ENCODE measurements at regions not wholly inside any gene's neighbourhood (a gene's known extent, or its start where the extent isn't known, plus 50 kb on each side); places are given as distances from the start of the nearest gene placed in this dataset.
A peak's percentile ranks its signal among the peaks of the same experiment; 100 is the strongest.

DNA sequence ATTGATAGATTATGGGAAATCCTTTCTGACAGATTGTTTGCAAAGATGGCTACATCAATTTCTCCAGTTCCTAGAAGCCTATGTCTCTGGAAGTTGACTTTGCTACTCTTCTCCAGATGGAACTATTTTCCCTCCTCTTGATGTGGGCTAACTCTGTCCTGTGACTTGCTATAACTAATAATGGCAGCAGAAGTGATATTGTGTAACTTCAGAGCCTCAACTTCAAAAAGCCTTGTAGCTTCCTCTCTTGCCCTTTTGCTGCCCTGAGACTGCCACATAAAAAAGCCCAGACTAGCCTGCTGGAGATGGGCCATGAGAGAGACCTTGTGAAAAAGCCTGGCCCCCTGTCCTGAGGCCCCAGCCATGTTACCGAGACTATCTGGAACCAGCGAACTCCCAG is 210.7 kb upstream of the SLC7A11 start:
- H2AFZ ChIP-seq (ENCODE audit: low read length): no peak overlapping the region
- no peaks in the 10 kb centered on the region for H3K36me3 ChIP-seq (ENCODE audit: insufficient read depth, low read length)
- no peaks in the 10 kb centered on the region for H3K27me3 ChIP-seq (ENCODE audit: insufficient read depth, low read length)
- H3K4me1 ChIP-seq (ENCODE audit: insufficient read depth, low read length): no peaks in the 10 kb centered on the region
- H3K79me2 ChIP-seq (ENCODE audit: insufficient read depth, low read length): no peaks in the 10 kb centered on the region
- H4K20me1 ChIP-seq (ENCODE audit: insufficient read depth, low read length): no peaks in the 10 kb centered on the region
- H3K9me3 ChIP-seq (ENCODE audit: low read depth, low read length): no peaks in the 10 kb centered on the region
- no peak for TF ChIP-seq CTCF (IDR thresholded peaks at IDR 0.05; ENCODE audit: extremely low read depth, low read depth, low read length)
- DNase-seq (ENCODE audit: insufficient read length, low spot score, missing footprints): no peak
- no peak overlapping the region for H3K4me2 ChIP-seq (ENCODE audit: insufficient read depth, low read length)
- no peak overlapping the region for H3K27ac ChIP-seq (ENCODE audit: low read depth, low read length)
- no peak overlapping the region for H3K4me3 ChIP-seq (ENCODE audit: insufficient read depth, low read length)

GRCh38 chr4:138451276-138451663 is 209.1 kb upstream of the SLC7A11 start:
- no peaks in the 10 kb centered on the region for H4K20me1 ChIP-seq (ENCODE audit: insufficient read depth, low read length)
- DNase-seq (ENCODE audit: insufficient read length, low spot score, missing footprints): no peak
- no peaks in the 10 kb centered on the region for H3K36me3 ChIP-seq (ENCODE audit: insufficient read depth, low read length)
- no peaks in the 10 kb centered on the region for H3K79me2 ChIP-seq (ENCODE audit: insufficient read depth, low read length)
- no peak for TF ChIP-seq CTCF (IDR thresholded peaks at IDR 0.05; ENCODE audit: extremely low read depth, low read depth, low read length)
- no peaks in the 10 kb centered on the region for H3K4me1 ChIP-seq (ENCODE audit: insufficient read depth, low read length)
- H3K4me3 ChIP-seq (ENCODE audit: insufficient read depth, low read length): no peak overlapping the region
- H3K4me2 ChIP-seq (ENCODE audit: insufficient read depth, low read length): no peak overlapping the region
- H3K27me3 ChIP-seq (ENCODE audit: insufficient read depth, low read length): no peaks in the 10 kb centered on the region
- no peaks in the 10 kb centered on the region for H3K9me3 ChIP-seq (ENCODE audit: low read depth, low read length)
- no peak overlapping the region for H2AFZ ChIP-seq (ENCODE audit: low read length)
- H3K27ac ChIP-seq (ENCODE audit: low read depth, low read length): no peak overlapping the region

- H4K20me1 ChIP-seq (ENCODE audit: insufficient read depth, low read length): no peaks in the 10 kb centered on the region
Observed at GRCh38 chr4:138450546-138451275, 208.6 kb upstream of the SLC7A11 start.

DNA sequence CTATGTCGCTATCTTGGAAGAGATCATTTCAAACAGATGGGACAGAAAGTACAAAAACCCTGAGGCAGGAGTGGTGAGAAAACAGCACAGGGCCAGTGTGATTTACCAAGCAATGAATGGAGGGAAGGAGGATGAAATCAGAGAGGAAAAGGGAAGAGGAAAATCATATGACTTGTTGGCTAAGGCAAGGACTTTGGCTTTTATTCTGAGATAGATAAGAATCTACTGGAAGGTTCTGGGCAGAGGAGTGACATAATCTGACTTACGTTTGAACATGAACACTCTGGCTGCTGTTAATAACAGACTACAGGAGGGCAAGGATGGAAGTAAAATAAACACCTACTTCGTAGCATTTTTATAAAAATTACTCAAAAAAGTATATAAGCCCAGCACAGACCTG is 207.8 kb upstream of the SLC7A11 start:
- Histone ChIP-seq H3K4me3 (ENCODE audit: insufficient read depth, low read length) (no peak overlapping the region), H3K36me3 (ENCODE audit: insufficient read depth, low read length) (no peaks in the 10 kb centered on the region), H4K20me1 (ENCODE audit: insufficient read depth, low read length) (no peaks in the 10 kb centered on the region), H3K27me3 (ENCODE audit: insufficient read depth, low read length) (no peaks in the 10 kb centered on the region), H2AFZ (ENCODE audit: low read length) (no peak overlapping the region), H3K4me1 (ENCODE audit: insufficient read depth, low read length) (no peaks in the 10 kb centered on the region), H3K9me3 (ENCODE audit: low read depth, low read length) (no peaks in the 10 kb centered on the region), H3K27ac (ENCODE audit: low read depth, low read length) (no peak overlapping the region), H3K4me2 (ENCODE audit: insufficient read depth, low read length) (no peak overlapping the region), H3K79me2 (ENCODE audit: insufficient read depth, low read length) (no peaks in the 10 kb centered on the region)
- DNase-seq (ENCODE audit: insufficient read length, low spot score, missing footprints): no peak
- TF ChIP-seq CTCF (IDR thresholded peaks at IDR 0.05; ENCODE audit: extremely low read depth, low read depth, low read length): no peak

More at GRCh38 chr4:138450546-138451275, 208.6 kb upstream of the SLC7A11 start:
- no peaks in the 10 kb centered on the region for H3K4me1 ChIP-seq (ENCODE audit: insufficient read depth, low read length)
- peak; percentile 21 for DNase-seq (ENCODE audit: insufficient read length, low spot score, missing footprints)
- H2AFZ ChIP-seq (ENCODE audit: low read length): no peak overlapping the region
- no peak for TF ChIP-seq CTCF (IDR thresholded peaks at IDR 0.05; ENCODE audit: extremely low read depth, low read depth, low read length)
- H3K27me3 ChIP-seq (ENCODE audit: insufficient read depth, low read length): no peaks in the 10 kb centered on the region
- H3K79me2 ChIP-seq (ENCODE audit: insufficient read depth, low read length): no peaks in the 10 kb centered on the region
- no peak overlapping the region for H3K27ac ChIP-seq (ENCODE audit: low read depth, low read length)
- no peaks in the 10 kb centered on the region for H3K9me3 ChIP-seq (ENCODE audit: low read depth, low read length)
- H3K36me3 ChIP-seq (ENCODE audit: insufficient read depth, low read length): no peaks in the 10 kb centered on the region
- no peak overlapping the region for H3K4me2 ChIP-seq (ENCODE audit: insufficient read depth, low read length)
- no peak overlapping the region for H3K4me3 ChIP-seq (ENCODE audit: insufficient read depth, low read length)
